ENCODE measurements at regions not wholly inside any gene's neighbourhood (a gene's known extent, or its start where the extent isn't known, plus 50 kb on each side); places are given as distances from the start of the nearest gene placed in this dataset.

DNA sequence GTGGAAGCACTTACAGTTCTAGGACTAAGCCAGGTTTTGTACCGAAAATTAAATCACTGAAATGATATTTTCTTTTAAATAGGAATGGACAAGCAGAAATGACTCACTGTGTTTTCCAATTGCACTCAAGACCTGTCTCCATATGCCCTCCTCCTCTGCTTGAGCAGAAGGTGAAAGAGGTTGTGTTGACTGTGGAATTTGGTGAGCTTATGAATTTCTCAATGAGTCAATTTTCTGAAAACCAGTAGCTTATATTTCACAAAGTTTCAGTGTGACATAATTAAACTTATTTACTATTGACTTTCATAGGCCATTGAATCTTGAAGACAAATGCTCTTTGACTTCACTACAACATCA lies 249.9 kb downstream of the NPR3 start:
- DNase-seq (ENCODE audit: low spot score), result no peak
- Histone ChIP-seq H3K27ac (ENCODE audit: low read depth in 1 of 2, low read length in 2 of 2) (no peak overlapping the region), H3K27me3 (ENCODE audit: control insufficient read depth in 4 of 4, insufficient read depth in 4 of 4, low read length in 3 of 4) (no peaks in the 10 kb centered on the region), H3K36me3 (ENCODE audit: control insufficient read depth in 4 of 4, insufficient read depth in 3 of 4, low read depth in 1 of 4, low read length in 3 of 4) (no peaks in the 10 kb centered on the region), H3K9me3 (ENCODE audit: control insufficient read depth in 4 of 4, low read length in 3 of 4) (peaks cover 0 to 4% (median 0%) of the 10 kb centered on the region in 4 donors), H3K4me1 (ENCODE audit: control insufficient read depth in 4 of 4, insufficient read depth in 4 of 4, low read length in 3 of 4) (no peaks in the 10 kb centered on the region), H3K4me3 (ENCODE audit: low read depth in 1 of 3, low read length in 3 of 3) (no peak overlapping the region), H3K9ac (ENCODE audit: low read depth in 1 of 2, low read length in 2 of 2) (no peak overlapping the region)
- TF ChIP-seq EGR1 (IDR thresholded peaks at IDR 0.05; ENCODE audit: low read depth in 2 of 2), result no peak
- no peak for TF ChIP-seq HNF4A (conservative IDR thresholded peaks at IDR 0.05)
- TF ChIP-seq, protein P1, sequence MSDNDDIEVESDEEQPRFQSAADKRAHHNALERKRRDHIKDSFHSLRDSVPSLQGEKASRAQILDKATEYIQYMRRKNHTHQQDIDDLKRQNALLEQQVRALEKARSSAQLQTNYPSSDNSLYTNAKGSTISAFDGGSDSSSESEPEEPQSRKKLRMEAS (IDR thresholded peaks at IDR 0.05), result no peak
- TF ChIP-seq YY1 (IDR thresholded peaks at IDR 0.05), result no peak
- TF ChIP-seq, protein P2, sequence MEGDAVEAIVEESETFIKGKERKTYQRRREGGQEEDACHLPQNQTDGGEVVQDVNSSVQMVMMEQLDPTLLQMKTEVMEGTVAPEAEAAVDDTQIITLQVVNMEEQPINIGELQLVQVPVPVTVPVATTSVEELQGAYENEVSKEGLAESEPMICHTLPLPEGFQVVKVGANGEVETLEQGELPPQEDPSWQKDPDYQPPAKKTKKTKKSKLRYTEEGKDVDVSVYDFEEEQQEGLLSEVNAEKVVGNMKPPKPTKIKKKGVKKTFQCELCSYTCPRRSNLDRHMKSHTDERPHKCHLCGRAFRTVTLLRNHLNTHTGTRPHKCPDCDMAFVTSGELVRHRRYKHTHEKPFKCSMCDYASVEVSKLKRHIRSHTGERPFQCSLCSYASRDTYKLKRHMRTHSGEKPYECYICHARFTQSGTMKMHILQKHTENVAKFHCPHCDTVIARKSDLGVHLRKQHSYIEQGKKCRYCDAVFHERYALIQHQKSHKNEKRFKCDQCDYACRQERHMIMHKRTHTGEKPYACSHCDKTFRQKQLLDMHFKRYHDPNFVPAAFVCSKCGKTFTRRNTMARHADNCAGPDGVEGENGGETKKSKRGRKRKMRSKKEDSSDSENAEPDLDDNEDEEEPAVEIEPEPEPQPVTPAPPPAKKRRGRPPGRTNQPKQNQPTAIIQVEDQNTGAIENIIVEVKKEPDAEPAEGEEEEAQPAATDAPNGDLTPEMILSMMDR (IDR thresholded peaks at IDR 0.05; ENCODE audit: low read depth, low read length, missing input control), result no peak
- TF ChIP-seq JUND (IDR thresholded peaks at IDR 0.05), result no peak
- TF ChIP-seq REST (IDR thresholded peaks at IDR 0.05), result no peak
- TF ChIP-seq TAF1 (conservative IDR thresholded peaks at IDR 0.05), result no peak
- TF ChIP-seq RXRA (IDR thresholded peaks at IDR 0.05), result no peak
- TF ChIP-seq HNF4G (IDR thresholded peaks at IDR 0.05), result no peak
- TF ChIP-seq RAD21 (IDR thresholded peaks at IDR 0.05), result no peak
- TF ChIP-seq GABPA (IDR thresholded peaks at IDR 0.05 in 1 of 2, conservative IDR thresholded peaks at IDR 0.05 in 1 of 2), result no peak
- no peak for TF ChIP-seq NR2F2 (IDR thresholded peaks at IDR 0.05)
- WGBS, result 78% methylated on average over 1 of the region's 1 CpG

DNA sequence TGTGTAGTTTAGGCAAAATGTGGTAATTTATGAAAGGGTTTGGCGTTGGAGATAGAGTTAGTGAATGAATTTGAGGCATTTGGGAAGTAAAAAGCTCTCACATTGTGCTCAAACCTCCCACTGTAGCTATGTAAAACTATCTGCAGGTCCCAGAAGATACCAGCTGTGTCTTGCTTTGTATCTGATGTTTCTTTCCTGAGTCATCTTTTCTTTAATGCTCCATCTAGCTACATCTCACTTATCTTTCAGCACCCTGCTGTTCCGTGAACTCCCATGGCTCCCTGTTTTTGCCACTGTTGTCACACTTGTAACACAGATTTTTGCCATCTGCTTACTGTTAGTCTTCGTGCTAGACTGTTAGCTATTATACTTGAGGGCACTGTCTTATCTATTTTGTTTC lies 253.1 kb downstream of the NPR3 start:
- H3K9me3 ChIP-seq (ENCODE audit: control insufficient read depth in 4 of 4, low read length in 3 of 4), result peaks cover 0 to 4% (median 0%) of the 10 kb centered on the region in 4 donors
- H3K4me3 ChIP-seq (ENCODE audit: low read depth in 1 of 3, low read length in 3 of 3), result no peak overlapping the region
- H3K27me3 ChIP-seq (ENCODE audit: control insufficient read depth in 4 of 4, insufficient read depth in 4 of 4, low read length in 3 of 4), result no peaks in the 10 kb centered on the region
- no peak overlapping the region for H3K27ac ChIP-seq (ENCODE audit: low read depth in 1 of 2, low read length in 2 of 2)
- no peaks in the 10 kb centered on the region for H3K36me3 ChIP-seq (ENCODE audit: control insufficient read depth in 4 of 4, insufficient read depth in 3 of 4, low read depth in 1 of 4, low read length in 3 of 4)
- H3K9ac ChIP-seq (ENCODE audit: low read depth in 1 of 2, low read length in 2 of 2), result no peak overlapping the region
- no peak for DNase-seq (ENCODE audit: low spot score)
- TF ChIP-seq YY1 (IDR thresholded peaks at IDR 0.05) (no peak), REST (IDR thresholded peaks at IDR 0.05) (no peak), JUND (IDR thresholded peaks at IDR 0.05) (no peak), TAF1 (conservative IDR thresholded peaks at IDR 0.05) (no peak), SP1 (IDR thresholded peaks at IDR 0.05) (no peak), HNF4G (IDR thresholded peaks at IDR 0.05) (no peak), RAD21 (IDR thresholded peaks at IDR 0.05) (no peak), ATF3 (IDR thresholded peaks at IDR 0.05) (no peak), FOXA2 (IDR thresholded peaks at IDR 0.05) (no peak), HNF4A (conservative IDR thresholded peaks at IDR 0.05) (no peak), ZBTB33 (IDR thresholded peaks at IDR 0.05) (no peak)
- TF ChIP-seq, protein P2 (IDR thresholded peaks at IDR 0.05; ENCODE audit: low read depth, low read length, missing input control), result no peak
- TF ChIP-seq, protein P1 (IDR thresholded peaks at IDR 0.05), result no peak
- WGBS, result 76% methylated on average over 3 of the region's 3 CpGs
- no peaks in the 10 kb centered on the region for H3K4me1 ChIP-seq (ENCODE audit: control insufficient read depth in 4 of 4, insufficient read depth in 4 of 4, low read length in 3 of 4)
